Tibial artery (tissue), 4 donors: ENCODE measurements at regions not wholly inside any gene's neighbourhood (a gene's known extent, or its start where the extent isn't known, plus 50 kb on each side); places are given as distances from the start of the nearest gene placed in this dataset.
"Not testable (repeated sequence)": the region's sequence is repeated elsewhere in the genome, so short reads cannot be mapped to it uniquely, and the experiment has no call there.

Source experiments
- DNase-seq, 2 donors: peaks; one replicate each; pipeline ENCODE4 v3.0.0-alpha.2; 2019
- H3K27ac ChIP-seq, 2 donors: fragments of 200-600 bp; sonication (generic) in 1 of 2; 1 replicate in 1 of 2; 2 replicates in 1 of 2; pipeline ENCODE4 v1.5.1; 2018 to 2019; ENCODE audit warnings: mild to moderate bottlenecking in 1 of 2
- H3K27me3 ChIP-seq, 2 donors: fragments of 200-600 bp; sonication (generic) in 1 of 2; one replicate each; pipeline versions ENCODE4 v1.5.1 to v1.6.0; 2016 to 2019
- H3K36me3 ChIP-seq, 3 donors: fragments of 200-600 bp; sonication (generic) in 2 of 3; one replicate each; pipeline ENCODE4 v1.5.1; 2016 to 2019; ENCODE audit warnings: mild to moderate bottlenecking in 2 of 3
- H3K4me1 ChIP-seq, 4 donors: fragments of 200-600 bp; sonication (generic) in 2 of 4; 1 replicate in 3 of 4; 2 replicates in 1 of 4; pipeline ENCODE4 v1.5.1; 2016 to 2019
- H3K4me3 ChIP-seq, 2 donors: fragments of 200-600 bp; sonication (generic) in 1 of 2; 1 replicate in 1 of 2; 2 replicates in 1 of 2; pipeline ENCODE4 v1.5.1; 2018 to 2019; ENCODE audit warnings: mild to moderate bottlenecking in 2 of 2
- H3K9me3 ChIP-seq, 3 donors: fragments of 200-600 bp; sonication (generic) in 1 of 3; one replicate each; pipeline ENCODE4 v1.5.1; 2016 to 2019
- CTCF ChIP-seq, 2 experiments: fragments of 200-600 bp in 1 of 2; fragments of 450-650 bp in 1 of 2; IDR thresholded peaks; one replicate each; pipeline ENCODE4 v1.5.1; 2017 to 2019; ENCODE audit warnings: antibody characterized with exemption in 2 of 2, mild to moderate bottlenecking in 1 of 2, moderate library complexity in 1 of 2
- intact Hi-C: fragments of 100-400 bp; cut with DNase I; formaldehyde crosslinking; loops from one replicate; pipeline ENCODE4 v1.15.0; 2023; ENCODE audit warnings: low total_unique reads

GRCh38 chr4:106795326-106795725, 240.8 kb downstream of the DKK2 start:
- H3K4me3 ChIP-seq = no peak overlapping the region
- intact Hi-C loops = no loop called here
- no peaks in the 10 kb centered on the region for H3K27me3 ChIP-seq
- H3K36me3 ChIP-seq = no peaks in the 10 kb centered on the region
- H3K9me3 ChIP-seq = no peaks in the 10 kb centered on the region
- no peak overlapping the region for H3K27ac ChIP-seq
- no peak for DNase-seq
- TF ChIP-seq CTCF (IDR thresholded peaks at IDR 0.05) = no peak
- no peaks in the 10 kb centered on the region for H3K4me1 ChIP-seq

- intact Hi-C loops = no loop called here
- no peaks in the 10 kb centered on the region for H3K36me3 ChIP-seq
- no peak for DNase-seq
- H3K9me3 ChIP-seq = peaks cover 0 to 4% (median 3%) of the 10 kb centered on the region in 3 donors
- no peak overlapping the region for H3K4me3 ChIP-seq
- H3K27me3 ChIP-seq = no peaks in the 10 kb centered on the region
- H3K27ac ChIP-seq = no peak overlapping the region
- H3K4me1 ChIP-seq = no peaks in the 10 kb centered on the region
- TF ChIP-seq CTCF (IDR thresholded peaks at IDR 0.05) = no peak
Measured at GRCh38 chr4:106793933-106794332, 242.2 kb downstream of the DKK2 start.

- H3K4me3 ChIP-seq = no peak overlapping the region
- no peaks in the 10 kb centered on the region for H3K4me1 ChIP-seq
- H3K9me3 ChIP-seq = no peaks in the 10 kb centered on the region
- no peak for DNase-seq
- intact Hi-C loops = no loop called here
- H3K27me3 ChIP-seq = no peaks in the 10 kb centered on the region
- no peaks in the 10 kb centered on the region for H3K36me3 ChIP-seq
- H3K27ac ChIP-seq = no peak overlapping the region
- TF ChIP-seq CTCF (IDR thresholded peaks at IDR 0.05) = no peak
Measured at GRCh38 chr4:106775636-106776035, 260.5 kb downstream of the DKK2 start.

GRCh38 chr4:106774055-106774454, 262.1 kb downstream of the DKK2 start:
- H3K27ac ChIP-seq, H3K27me3 ChIP-seq, intact Hi-C loops, H3K4me3 ChIP-seq, H3K9me3 ChIP-seq, H3K36me3 ChIP-seq, DNase-seq, H3K4me1 ChIP-seq: not testable (repeated sequence)

- Histone ChIP-seq H3K36me3 (no peaks in the 10 kb centered on the region), H3K4me1 (no peaks in the 10 kb centered on the region), H3K27ac (no peak overlapping the region), H3K9me3 (peaks cover 0 to 7% (median 0%) of the 10 kb centered on the region in 3 donors), H3K27me3 (no peaks in the 10 kb centered on the region), H3K4me3 (no peak overlapping the region)
- TF ChIP-seq CTCF (IDR thresholded peaks at IDR 0.05) = no peak
- DNase-seq = no peak
- intact Hi-C loops = no loop called here
Measured at GRCh38 chr4:106773076-106773905, 262.8 kb downstream of the DKK2 start.

GRCh38 chr4:106767991-106768390, 268.1 kb downstream of the DKK2 start:
- Histone ChIP-seq H3K36me3 (no peaks in the 10 kb centered on the region), H3K27me3 (no peaks in the 10 kb centered on the region), H3K27ac (no peak overlapping the region), H3K4me1 (peaks cover 0 to 5% (median 2%) of the 10 kb centered on the region in 4 donors), H3K4me3 (no peak overlapping the region), H3K9me3 (peaks cover 0 to 7% (median 0%) of the 10 kb centered on the region in 3 donors)
- DNase-seq = no peak
- intact Hi-C loops = no loop called here
- TF ChIP-seq CTCF (IDR thresholded peaks at IDR 0.05) = no peak
